GM06990 (cell line): ENCODE measurements at regions not wholly inside any gene's neighbourhood (a gene's known extent, or its start where the extent isn't known, plus 50 kb on each side); places are given as distances from the start of the nearest gene placed in this dataset.

Source experiments
- DNase-seq: peaks from one replicate; pipeline ENCODE4 v3.0.0-alpha.2; 2011; ENCODE audit not compliant: insufficient read length; ENCODE audit errors: extremely low read depth
- H3K27me3 ChIP-seq: replicated peaks from 2 replicates; pipeline ENCODE4 v1.6.0; 2011; ENCODE audit warnings: low read length; ENCODE audit not compliant: control insufficient read depth, insufficient read depth
- H3K36me3 ChIP-seq: 2 replicates; pipeline ENCODE4 v1.5.1; 2011; ENCODE audit warnings: low read length; ENCODE audit not compliant: control insufficient read depth, insufficient read depth
- H3K4me3 ChIP-seq: replicated peaks from 2 replicates; pipeline ENCODE4 v1.5.1; 2011; ENCODE audit warnings: low read depth, mild to moderate bottlenecking, control low read depth, low read length
- TF ChIP-seq, protein P1 (sequence below): IDR thresholded peaks from 2 replicates; pipeline ENCODE4 v1.5.1; 2011; ENCODE audit warnings: low read length, control low read depth, mild to moderate bottlenecking, inconsistent platforms; ENCODE audit not compliant: insufficient read depth, poor library complexity, severe bottlenecking

DNA sequence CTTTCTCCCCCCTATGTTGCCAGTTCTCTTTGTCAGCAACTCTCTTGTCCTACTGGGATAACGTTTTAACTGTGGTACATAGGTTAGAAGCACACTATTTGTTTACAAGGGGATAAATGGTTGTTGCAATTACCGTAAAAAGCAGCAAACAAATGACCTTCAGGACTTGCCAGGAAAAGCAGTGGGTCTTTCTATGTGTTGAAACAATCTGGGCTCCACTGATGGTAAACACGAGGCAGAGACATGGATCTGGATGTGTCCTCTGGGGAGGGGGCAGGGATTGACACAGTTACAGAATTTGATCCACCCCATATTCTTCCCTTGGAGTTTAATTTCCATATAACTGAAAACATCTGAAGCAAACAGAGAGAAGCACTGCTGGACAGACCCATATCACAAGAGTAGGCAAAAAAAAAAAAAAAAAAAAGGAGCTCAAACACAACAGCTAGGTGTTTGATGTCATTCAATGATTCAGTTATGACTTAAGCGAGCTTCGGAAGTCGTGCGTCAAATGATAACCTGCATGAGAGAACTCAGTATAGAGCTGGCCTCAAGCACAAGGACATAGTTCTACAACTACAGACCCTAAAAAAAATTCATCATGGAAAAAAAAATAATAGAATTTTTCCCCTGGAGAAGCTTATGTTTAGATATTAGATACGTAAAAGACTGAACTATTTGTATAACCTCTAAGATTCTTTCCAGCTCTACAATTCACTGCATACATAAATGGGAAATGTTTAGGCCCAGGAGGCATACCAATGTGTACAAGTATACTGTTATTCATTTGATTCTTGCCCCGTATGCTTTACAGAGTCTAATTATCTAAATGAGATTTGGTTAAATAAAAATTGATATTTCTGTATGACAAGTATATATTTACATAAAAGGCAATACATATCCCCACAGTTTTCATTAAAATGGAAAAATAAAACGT is 127.7 kb downstream of the ALDH8A1 start:
- Histone ChIP-seq H3K4me3 (no peak overlapping the region), H3K36me3 (no peaks in the 10 kb centered on the region), H3K27me3 (no peaks in the 10 kb centered on the region)
- TF ChIP-seq, protein P1, sequence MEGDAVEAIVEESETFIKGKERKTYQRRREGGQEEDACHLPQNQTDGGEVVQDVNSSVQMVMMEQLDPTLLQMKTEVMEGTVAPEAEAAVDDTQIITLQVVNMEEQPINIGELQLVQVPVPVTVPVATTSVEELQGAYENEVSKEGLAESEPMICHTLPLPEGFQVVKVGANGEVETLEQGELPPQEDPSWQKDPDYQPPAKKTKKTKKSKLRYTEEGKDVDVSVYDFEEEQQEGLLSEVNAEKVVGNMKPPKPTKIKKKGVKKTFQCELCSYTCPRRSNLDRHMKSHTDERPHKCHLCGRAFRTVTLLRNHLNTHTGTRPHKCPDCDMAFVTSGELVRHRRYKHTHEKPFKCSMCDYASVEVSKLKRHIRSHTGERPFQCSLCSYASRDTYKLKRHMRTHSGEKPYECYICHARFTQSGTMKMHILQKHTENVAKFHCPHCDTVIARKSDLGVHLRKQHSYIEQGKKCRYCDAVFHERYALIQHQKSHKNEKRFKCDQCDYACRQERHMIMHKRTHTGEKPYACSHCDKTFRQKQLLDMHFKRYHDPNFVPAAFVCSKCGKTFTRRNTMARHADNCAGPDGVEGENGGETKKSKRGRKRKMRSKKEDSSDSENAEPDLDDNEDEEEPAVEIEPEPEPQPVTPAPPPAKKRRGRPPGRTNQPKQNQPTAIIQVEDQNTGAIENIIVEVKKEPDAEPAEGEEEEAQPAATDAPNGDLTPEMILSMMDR: no peak
- DNase-seq: no peak

DNA sequence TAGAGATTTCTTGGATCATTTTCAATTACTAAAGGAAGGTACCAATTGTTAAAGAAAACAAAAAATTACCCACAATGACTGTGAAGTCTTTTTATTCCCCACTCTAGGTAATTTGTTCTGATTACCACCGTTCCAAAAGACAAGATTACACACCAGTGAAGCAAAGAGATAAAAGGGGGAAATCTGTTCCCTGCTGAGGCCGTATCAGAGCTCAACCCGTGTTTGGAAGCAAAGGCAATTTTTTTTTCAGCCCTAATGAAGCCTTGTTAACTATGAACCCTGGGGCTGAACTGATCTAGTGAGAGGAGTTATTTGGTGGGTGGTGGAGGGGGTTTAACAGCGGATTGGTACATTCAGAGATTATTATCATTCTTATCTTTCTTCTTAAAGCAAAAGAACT is 128.5 kb downstream of the ALDH8A1 start:
- Histone ChIP-seq H3K36me3 (no peaks in the 10 kb centered on the region), H3K27me3 (no peaks in the 10 kb centered on the region), H3K4me3 (no peak overlapping the region)
- TF ChIP-seq, protein P1: no peak
- no peak for DNase-seq

GRCh38 chr6:134819863-134820800 is 129.8 kb downstream of the ALDH8A1 start:
- H3K4me3 ChIP-seq: no peak overlapping the region
- TF ChIP-seq, protein P1: no peak
- DNase-seq: no peak
- H3K36me3 ChIP-seq: no peaks in the 10 kb centered on the region
- H3K27me3 ChIP-seq: no peaks in the 10 kb centered on the region

GRCh38 chr6:134819236-134819635 is 130.7 kb downstream of the ALDH8A1 start:
- no peaks in the 10 kb centered on the region for H3K36me3 ChIP-seq
- H3K27me3 ChIP-seq: no peaks in the 10 kb centered on the region
- DNase-seq: no peak
- TF ChIP-seq, protein P1: no peak
- no peak overlapping the region for H3K4me3 ChIP-seq

DNA sequence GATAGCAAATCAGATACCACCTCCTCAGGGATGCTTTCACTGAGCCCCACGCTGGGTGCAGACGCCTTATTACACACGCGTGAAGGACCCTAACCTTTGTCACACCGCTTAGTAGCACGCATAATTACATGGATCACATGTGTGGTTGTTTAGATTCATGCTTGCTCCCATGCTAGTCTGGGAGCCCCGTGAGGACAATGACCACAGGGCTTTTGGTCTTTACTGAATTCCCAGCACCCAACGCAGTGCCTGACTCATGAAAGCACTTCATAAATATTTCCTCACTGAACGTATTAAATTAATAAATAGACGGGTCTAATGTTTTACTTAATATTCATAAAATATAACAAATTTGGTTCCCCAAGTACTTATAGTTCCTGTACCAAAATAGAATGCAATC is 132.5 kb downstream of the ALDH8A1 start:
- DNase-seq: no peak
- Histone ChIP-seq H3K36me3 (no peaks in the 10 kb centered on the region), H3K27me3 (no peaks in the 10 kb centered on the region), H3K4me3 (no peak overlapping the region)
- TF ChIP-seq, protein P1: no peak
